GM12875 (cell line): ENCODE measurements at regions not wholly inside any gene's neighbourhood (a gene's known extent, or its start where the extent isn't known, plus 50 kb on each side); places are given as distances from the start of the nearest gene placed in this dataset.

Experiments used
- H3K4me3 ChIP-seq: one replicate; pipeline ENCODE4 v1.5.1; 2011; ENCODE audit warnings: low read depth, low read length, control low read depth
- CTCF ChIP-seq: IDR thresholded peaks from 2 replicates; pipeline ENCODE4 v1.5.1; 2011; ENCODE audit warnings: low read depth, mild to moderate bottlenecking, control low read depth, inconsistent platforms, low read length, moderate library complexity, borderline replicate concordance; ENCODE audit not compliant: insufficient read depth

- no peak for TF ChIP-seq CTCF
- H3K4me3 ChIP-seq, result no peak overlapping the region
These were observed 88.6 kb downstream of the FOXA2 start for GRCh38 chr20:22495789-22496188.

GRCh38 chr20:22495172-22495571, 89.2 kb downstream of the FOXA2 start:
- no peak overlapping the region for H3K4me3 ChIP-seq
- no peak for TF ChIP-seq CTCF

GRCh38 chr20:22492497-22492896, 91.9 kb downstream of the FOXA2 start:
- no peak overlapping the region for H3K4me3 ChIP-seq
- TF ChIP-seq CTCF, result no peak

- H3K4me3 ChIP-seq, result no peak overlapping the region
- no peak for TF ChIP-seq CTCF
These were observed 93.2 kb downstream of the FOXA2 start for GRCh38 chr20:22491194-22491505.

- no peak for TF ChIP-seq CTCF
- no peak overlapping the region for H3K4me3 ChIP-seq
These were observed 93.8 kb downstream of the FOXA2 start for GRCh38 chr20:22490287-22491193.

GRCh38 chr20:22489626-22490286, 94.6 kb downstream of the FOXA2 start:
- TF ChIP-seq CTCF, result no peak
- no peak overlapping the region for H3K4me3 ChIP-seq

- no peak overlapping the region for H3K4me3 ChIP-seq
- TF ChIP-seq CTCF, result no peak
These were observed 104.0 kb downstream of the FOXA2 start for GRCh38 chr20:22480336-22480735.
